HG03135 (cell line): ENCODE measurements at regions not wholly inside any gene's neighbourhood (a gene's known extent, or its start where the extent isn't known, plus 50 kb on each side); places are given as distances from the start of the nearest gene placed in this dataset.
"Not testable (repeated sequence)": the region's sequence is repeated elsewhere in the genome, so short reads cannot be mapped to it uniquely, and the experiment has no call there.

Experiments
- ATAC-seq: cut with Tn5 transposase; IDR thresholded peaks from one replicate; pipeline ENCODE4 v1.9.1; 2021; ENCODE audit warnings: mild to moderate bottlenecking, moderate library complexity; ENCODE audit not compliant: unreplicated experiment

GRCh38 chr7:91355695-91356435 is 91.6 kb downstream of the FZD1 start:
- ATAC-seq: no peak

- ATAC-seq: no peak
Observed at GRCh38 chr7:91356915-91357314, 92.7 kb downstream of the FZD1 start.

DNA sequence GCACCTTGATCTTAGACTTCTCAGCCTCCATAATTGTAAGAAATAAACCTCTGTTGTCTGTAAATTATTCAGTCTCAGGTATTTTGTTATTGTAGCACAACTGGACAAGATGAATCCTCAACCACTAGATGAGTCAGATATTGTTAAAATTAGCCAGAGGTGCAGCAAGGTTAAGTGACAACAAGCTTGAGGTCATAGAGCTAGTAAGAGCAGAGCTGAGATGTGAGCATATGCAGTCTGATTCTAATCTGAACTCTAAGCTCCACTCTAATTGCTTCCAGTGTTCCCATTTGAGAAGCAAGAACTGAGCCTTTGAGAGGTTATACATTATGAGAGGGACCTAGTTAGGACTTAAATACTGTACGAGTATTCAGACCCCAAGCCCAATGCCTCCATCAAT is 93.1 kb downstream of the FZD1 start:
- no peak for ATAC-seq

DNA sequence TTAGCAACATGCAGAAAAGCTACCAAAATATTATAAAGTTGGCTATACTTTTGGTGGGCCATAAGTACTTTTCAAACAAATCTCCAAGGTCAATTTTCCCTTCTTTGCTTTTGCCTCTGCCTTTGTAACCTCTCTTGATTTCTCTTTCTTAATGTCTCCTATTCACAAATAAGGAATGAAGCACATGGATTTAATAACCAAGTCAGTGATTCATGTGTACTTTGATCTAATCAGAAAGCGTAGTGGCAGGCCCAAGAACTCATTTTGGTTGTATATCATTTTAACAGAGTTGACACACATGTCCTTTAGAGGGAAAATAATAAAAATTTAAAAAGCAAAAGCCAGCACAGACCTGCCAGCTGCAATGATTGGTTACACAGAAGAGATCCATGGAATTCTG is 93.7 kb downstream of the FZD1 start:
- ATAC-seq: no peak

- no peak for ATAC-seq
Observed at GRCh38 chr7:91358303-91358702, 94.1 kb downstream of the FZD1 start.

DNA sequence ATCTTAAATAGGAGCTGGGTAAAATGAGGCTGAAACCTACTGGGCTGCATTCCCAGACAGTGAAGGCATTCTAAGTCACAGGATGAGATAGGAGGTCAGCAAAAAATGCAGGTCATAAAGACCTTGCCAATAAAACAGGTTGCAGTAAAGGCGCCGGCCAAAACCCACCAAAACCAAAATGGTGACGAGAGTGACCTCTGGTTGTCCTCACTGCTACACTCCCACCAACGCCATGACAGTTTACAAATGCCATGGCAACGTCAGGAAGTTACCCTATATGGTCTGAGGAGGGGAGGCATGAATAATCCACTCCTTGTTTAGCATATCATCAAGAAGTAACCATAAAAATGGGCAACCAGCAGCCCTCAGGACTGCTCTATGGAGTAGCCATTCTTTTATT is 100.9 kb downstream of the FZD1 start:
- ATAC-seq: not testable (repeated sequence)

GRCh38 chr7:91366091-91366490 is 101.9 kb downstream of the FZD1 start:
- ATAC-seq: no peak

- no peak for ATAC-seq
Observed at GRCh38 chr7:91367812-91368578, 103.8 kb downstream of the FZD1 start.

DNA sequence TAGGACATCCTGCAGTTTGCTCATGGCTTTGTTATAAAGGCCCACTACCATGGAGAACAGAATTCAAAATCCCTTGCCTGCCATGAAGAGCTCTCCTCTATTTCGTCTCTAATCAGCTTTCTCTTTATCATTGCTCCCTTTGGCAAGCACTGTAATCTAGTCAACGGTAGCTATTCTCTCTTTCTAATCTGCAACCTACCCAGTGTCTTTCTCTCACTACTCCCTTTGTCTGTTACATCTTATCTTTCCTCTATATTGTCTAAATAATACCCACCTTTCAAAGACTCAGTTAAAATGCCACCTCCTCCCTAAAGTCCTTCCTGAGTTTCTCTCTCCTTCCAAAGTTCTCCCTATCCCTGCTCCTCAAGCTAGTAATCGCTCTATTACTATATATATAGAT is 108.1 kb downstream of the FZD1 start:
- no peak for ATAC-seq

DNA sequence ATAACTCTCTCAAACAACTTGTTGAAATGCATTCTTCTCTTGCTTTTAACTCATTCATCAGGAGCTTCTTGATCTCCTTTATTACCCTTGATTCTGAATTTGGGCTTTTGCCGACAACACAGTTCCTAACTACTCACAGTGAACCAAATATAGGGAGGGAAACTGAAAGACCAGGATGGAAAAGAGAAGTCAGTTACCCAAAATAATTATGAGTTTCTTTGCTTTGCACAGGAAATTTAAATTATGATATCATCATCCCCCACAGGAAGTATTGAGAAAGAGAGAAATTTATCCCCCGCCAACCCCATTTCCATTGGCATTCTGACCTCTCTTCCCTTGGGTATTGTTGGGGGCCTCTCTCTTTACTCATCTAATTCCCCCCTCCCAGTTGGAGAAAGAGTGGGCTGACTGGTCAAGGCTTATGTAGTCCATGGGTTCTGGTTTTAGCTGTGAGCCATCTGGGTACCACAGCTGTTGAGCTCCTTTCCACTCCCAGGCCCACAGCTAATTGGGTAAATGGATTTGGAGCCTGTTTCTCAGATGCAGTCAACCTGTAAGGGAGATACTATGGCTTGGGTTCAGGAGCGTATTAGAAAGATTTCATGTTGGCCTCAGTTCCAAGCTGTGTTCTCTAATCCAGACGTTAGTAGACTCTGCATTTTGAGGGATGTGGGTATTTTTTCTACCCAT is 109.0 kb downstream of the FZD1 start:
- no peak for ATAC-seq

GRCh38 chr7:91374321-91374989 is 110.2 kb downstream of the FZD1 start:
- no peak for ATAC-seq

DNA sequence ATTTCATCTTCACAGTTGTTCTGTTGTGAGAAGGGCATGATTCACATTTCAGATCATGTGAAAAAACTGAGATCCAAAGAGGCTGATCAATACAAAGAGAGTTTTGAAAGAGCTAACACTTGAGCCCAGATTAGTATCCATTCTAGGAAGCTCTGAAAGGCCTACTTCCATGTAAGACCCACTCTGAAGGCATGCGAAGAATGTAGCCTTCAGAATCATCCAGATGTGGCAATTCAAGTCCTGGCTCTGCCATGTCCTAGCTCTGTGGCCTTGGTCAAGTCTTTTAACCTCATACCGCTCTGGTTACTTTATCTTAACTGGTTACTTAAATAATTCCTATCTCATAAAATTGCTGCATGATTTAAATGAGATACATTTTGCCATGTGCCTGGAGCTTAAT is 111.1 kb downstream of the FZD1 start:
- ATAC-seq: no peak

- no peak for ATAC-seq
Observed at GRCh38 chr7:91378131-91378530, 113.9 kb downstream of the FZD1 start.

DNA sequence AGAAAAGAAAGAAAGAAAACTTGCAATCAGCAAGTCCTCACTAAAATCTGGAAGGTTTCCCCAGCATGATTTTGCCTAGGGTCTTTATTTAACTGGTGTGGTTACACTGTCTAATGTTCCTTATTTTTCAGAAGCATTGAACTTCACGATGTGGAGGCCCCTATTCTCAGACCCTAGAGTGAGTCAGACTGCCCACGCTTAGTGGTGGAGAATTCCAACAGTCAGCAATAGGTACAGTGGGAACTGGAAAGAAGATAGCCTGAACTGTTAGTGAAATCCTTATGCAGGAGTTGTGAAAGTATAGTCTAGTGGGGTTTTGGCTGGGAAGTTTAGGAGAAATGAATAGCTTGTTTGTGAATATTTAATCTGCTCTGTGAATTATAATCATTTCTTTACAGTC is 115.0 kb downstream of the FZD1 start:
- ATAC-seq: no peak

DNA sequence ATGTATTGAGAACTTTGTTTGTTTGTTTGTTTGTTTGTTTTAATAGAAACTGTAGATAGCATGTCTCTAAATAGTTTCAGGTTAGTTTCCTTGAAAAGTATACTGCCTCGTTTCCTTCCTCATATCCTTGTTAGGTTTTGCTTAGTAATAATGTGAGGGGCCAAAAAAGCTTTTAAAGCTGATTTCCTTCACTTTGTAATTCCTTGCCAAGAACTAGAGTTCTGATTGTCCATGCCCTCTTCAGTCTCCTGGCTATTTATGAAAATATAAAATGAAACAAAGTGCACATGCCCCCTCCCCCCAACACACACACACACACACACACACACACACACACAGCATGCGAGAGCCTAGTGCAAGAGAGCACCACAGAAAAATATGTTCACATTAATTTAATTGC is 115.8 kb downstream of the FZD1 start:
- no peak for ATAC-seq

DNA sequence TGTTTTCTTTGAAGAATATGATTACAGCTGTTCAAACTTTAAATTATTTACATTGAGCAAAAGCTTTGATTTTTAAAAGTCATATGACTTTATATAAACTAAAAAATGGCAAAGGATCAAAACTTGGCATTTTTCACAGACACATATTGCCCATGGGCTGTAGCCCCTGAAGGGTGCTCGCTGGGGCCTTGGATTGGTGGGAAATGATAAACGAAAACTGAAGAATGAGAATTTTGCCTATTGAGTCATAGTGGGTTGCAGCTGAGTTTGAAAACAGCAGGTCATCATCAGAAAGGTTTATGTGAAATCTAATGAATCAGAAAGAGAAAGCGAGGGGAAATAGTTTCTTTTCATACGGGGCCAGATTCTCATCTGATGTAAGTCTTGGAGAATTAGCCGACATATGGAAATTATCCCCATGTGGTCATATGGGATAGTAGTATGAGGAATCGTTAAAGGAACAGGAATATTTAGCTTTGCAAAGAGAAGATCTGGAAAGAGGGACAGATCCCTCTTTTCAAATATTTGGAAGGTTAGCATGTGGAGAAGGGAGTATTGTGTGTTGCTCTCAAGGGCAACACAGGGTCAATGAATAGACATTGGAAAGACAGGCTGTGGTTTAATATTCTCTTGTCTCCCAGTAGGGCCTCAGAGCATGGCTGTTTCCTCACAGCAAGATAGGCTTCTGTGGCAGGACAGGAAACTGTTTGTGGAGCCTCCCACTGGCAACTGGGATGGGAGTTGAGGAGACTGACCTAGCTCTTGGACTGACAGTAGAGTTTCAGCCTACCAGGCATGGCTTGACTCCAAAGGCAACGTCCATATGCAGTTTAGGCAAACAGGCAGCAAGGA is 119.0 kb downstream of the FZD1 start:
- no peak for ATAC-seq

DNA sequence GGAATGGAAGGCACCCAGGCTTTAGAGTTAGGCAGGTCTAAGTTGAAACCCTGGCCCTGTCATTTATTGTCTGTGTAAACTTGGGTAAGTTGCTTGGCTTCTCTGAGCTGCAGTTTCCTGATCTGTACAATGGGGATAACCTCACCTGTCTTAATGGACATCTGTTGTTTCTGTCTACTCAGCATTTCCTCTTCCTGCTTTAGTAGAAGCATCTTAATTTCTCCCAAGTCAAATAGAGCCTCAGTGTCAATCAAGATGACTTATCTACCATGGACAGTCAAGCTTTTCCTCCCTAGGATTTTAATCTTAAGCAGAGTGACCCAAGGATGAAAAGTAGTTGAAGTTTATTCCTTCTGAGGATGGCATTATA is 119.7 kb downstream of the FZD1 start:
- ATAC-seq: no peak

- not testable (repeated sequence) for ATAC-seq
Observed at GRCh38 chr7:91394757-91395156, 130.5 kb downstream of the FZD1 start.

- ATAC-seq: not testable (repeated sequence)
Observed at GRCh38 chr7:91395313-91395712, 131.1 kb downstream of the FZD1 start.

- no peak for ATAC-seq
Observed at GRCh38 chr7:91397096-91397495, 132.9 kb downstream of the FZD1 start.
